Astrocyte (in vitro differentiated cells and primary cell): ENCODE measurements at regions not wholly inside any gene's neighbourhood (a gene's known extent, or its start where the extent isn't known, plus 50 kb on each side); places are given as distances from the start of the nearest gene placed in this dataset.

Source experiments
- DNase-seq: peaks from one replicate; pipeline ENCODE4 v3.0.0-alpha.2; 2010; ENCODE audit warnings: low read depth
- FAIRE-seq: peaks from 2 replicates; lab custom pipeline; 2011; peaks lifted over from hg19 to GRCh38; lab: Jason Lieb, UNC
- H2AFZ ChIP-seq: 2 replicates; pipeline ENCODE4 v1.6.0; 2012; ENCODE audit warnings: low read depth, low read length, inconsistent platforms
- H3K27ac ChIP-seq: 2 replicates; pipeline ENCODE4 v1.5.1; 2011; ENCODE audit warnings: low read depth, low read length, inconsistent platforms
- H3K27me3 ChIP-seq: 2 replicates; pipeline ENCODE4 v1.6.0; 2011; ENCODE audit warnings: low read length, inconsistent platforms; ENCODE audit not compliant: insufficient read depth
- H3K36me3 ChIP-seq: 2 replicates; pipeline ENCODE4 v1.5.1; 2011; ENCODE audit warnings: low read length, inconsistent platforms; ENCODE audit not compliant: insufficient read depth
- H3K4me1 ChIP-seq: 2 replicates; pipeline ENCODE4 v1.5.1; 2011; ENCODE audit warnings: low read length, inconsistent platforms; ENCODE audit not compliant: insufficient read depth
- H3K4me2 ChIP-seq: 2 replicates; pipeline ENCODE4 v1.6.0; 2012; ENCODE audit warnings: low read length, inconsistent platforms
- H3K4me3 ChIP-seq: 2 replicates; pipeline ENCODE4 v1.5.1; 2011; ENCODE audit warnings: low read depth, mild to moderate bottlenecking, low read length, inconsistent platforms; ENCODE audit not compliant: insufficient read depth
- H3K79me2 ChIP-seq: 2 replicates; pipeline ENCODE4 v1.6.0; 2012; ENCODE audit warnings: mild to moderate bottlenecking, low read length, inconsistent platforms; ENCODE audit not compliant: insufficient read depth
- H3K9ac ChIP-seq: 2 replicates; pipeline ENCODE4 v1.6.0; 2012; ENCODE audit warnings: mild to moderate bottlenecking, low read length, inconsistent platforms
- H3K9me3 ChIP-seq: 2 replicates; pipeline ENCODE4 v1.5.1; 2012; ENCODE audit warnings: low read depth, mild to moderate bottlenecking, low read length, inconsistent platforms; ENCODE audit not compliant: insufficient read depth
- H4K20me1 ChIP-seq: 2 replicates; pipeline ENCODE4 v1.6.0; 2012; ENCODE audit warnings: low read length, inconsistent platforms; ENCODE audit not compliant: insufficient read depth
- H3K27ac Mint-ChIP-seq: one replicate; pipeline ENCODE4 v1.8.0; 2021; ENCODE audit warnings: mild to moderate bottlenecking, mixed read lengths; ENCODE audit not compliant: unreplicated experiment
- H3K27me3 Mint-ChIP-seq: one replicate; pipeline ENCODE4 v1.8.0; 2021; ENCODE audit warnings: low read depth, mixed read lengths; ENCODE audit not compliant: unreplicated experiment
- H3K36me3 Mint-ChIP-seq: one replicate; pipeline ENCODE4 v1.8.0; 2021; ENCODE audit warnings: low read depth, mixed read lengths; ENCODE audit not compliant: unreplicated experiment
- H3K4me1 Mint-ChIP-seq: one replicate; pipeline ENCODE4 v1.8.0; 2021; ENCODE audit warnings: low read depth, mixed read lengths; ENCODE audit not compliant: unreplicated experiment
- H3K4me3 Mint-ChIP-seq: one replicate; pipeline ENCODE4 v1.8.0; 2021; ENCODE audit warnings: mild to moderate bottlenecking, moderate library complexity, mixed read lengths; ENCODE audit not compliant: unreplicated experiment
- H3K9me3 Mint-ChIP-seq: one replicate; pipeline ENCODE4 v1.8.0; 2021; ENCODE audit warnings: mild to moderate bottlenecking, mixed read lengths; ENCODE audit not compliant: unreplicated experiment
- CTCF ChIP-seq: IDR thresholded peaks from 2 replicates; pipeline ENCODE4 v1.5.1; 2011; ENCODE audit warnings: low read depth, mild to moderate bottlenecking, inconsistent platforms, low read length, moderate library complexity; ENCODE audit not compliant: insufficient read depth
- EZH2 ChIP-seq: IDR thresholded peaks from 2 replicates; pipeline ENCODE4 v1.6.1; 2012; ENCODE audit warnings: mild to moderate bottlenecking, low read length, inconsistent platforms; ENCODE audit not compliant: insufficient read depth

DNA sequence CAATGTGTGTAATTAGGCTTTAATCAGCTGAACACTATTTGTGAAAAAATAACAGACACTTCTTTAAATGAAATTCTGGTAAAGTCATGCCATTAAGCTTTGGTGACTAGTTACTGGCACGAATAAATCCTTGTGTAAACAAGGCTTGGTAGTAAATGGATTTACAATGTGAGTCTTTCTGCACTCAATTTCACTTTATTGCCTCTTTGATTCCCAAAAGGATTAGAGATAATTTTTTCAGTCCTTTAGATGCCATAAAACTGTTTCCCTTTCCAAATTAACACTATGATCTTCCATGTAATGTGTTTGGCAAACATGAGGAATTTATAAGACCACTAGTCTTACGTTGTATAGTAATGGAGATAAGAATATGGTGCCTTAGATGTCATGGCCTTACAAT is 339.5 kb upstream of the DNAJC19 start:
- no peaks in the 10 kb centered on the region for H4K20me1 ChIP-seq
- H3K4me3 ChIP-seq: no peak overlapping the region
- no peaks in the 10 kb centered on the region for H3K27me3 ChIP-seq
- H2AFZ ChIP-seq: no peak overlapping the region
- Mint-ChIP-seq H3K27ac (no peak overlapping the region), H3K27me3 (no peaks in the 10 kb centered on the region), H3K36me3 (no peaks in the 10 kb centered on the region), H3K9me3 (no peaks in the 10 kb centered on the region), H3K4me1 (no peaks in the 10 kb centered on the region), H3K4me3 (no peak overlapping the region)
- no peak overlapping the region for H3K9ac ChIP-seq
- H3K36me3 ChIP-seq: no peaks in the 10 kb centered on the region
- FAIRE-seq (no peak), DNase-seq (no peak)
- H3K4me1 ChIP-seq: no peaks in the 10 kb centered on the region
- H3K27ac ChIP-seq: no peak overlapping the region
- H3K9me3 ChIP-seq: no peaks in the 10 kb centered on the region
- H3K79me2 ChIP-seq: no peaks in the 10 kb centered on the region
- TF ChIP-seq EZH2: no peak
- H3K4me2 ChIP-seq: no peak overlapping the region

DNA sequence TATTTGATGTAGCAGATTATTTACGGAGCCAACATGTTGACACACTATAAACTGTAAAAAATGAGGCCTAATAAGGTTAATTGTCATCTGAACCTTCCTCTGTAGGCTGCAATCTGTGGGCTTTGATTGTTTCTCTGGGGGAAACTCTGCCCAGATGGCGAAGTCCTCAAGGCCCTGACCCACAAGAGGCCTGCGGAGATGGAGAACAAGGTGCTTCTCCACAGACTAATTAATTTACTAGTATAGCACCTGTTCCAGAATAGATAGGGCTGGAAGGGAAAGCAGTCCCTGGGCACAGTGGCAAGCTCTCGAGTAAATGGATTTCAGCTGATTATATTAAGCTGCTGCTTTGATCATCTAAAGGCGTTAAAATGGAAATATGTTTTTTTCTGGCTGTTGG is 338.8 kb upstream of the DNAJC19 start:
- H3K4me2 ChIP-seq: no peak overlapping the region
- Mint-ChIP-seq H3K27ac (no peak overlapping the region), H3K36me3 (no peaks in the 10 kb centered on the region)

GRCh38 chr3:181327349-181327748 is 337.8 kb upstream of the DNAJC19 start:
- Histone ChIP-seq H4K20me1 (no peaks in the 10 kb centered on the region), H3K9me3 (no peaks in the 10 kb centered on the region), H3K79me2 (no peaks in the 10 kb centered on the region), H3K27ac (no peak overlapping the region), H3K27me3 (no peaks in the 10 kb centered on the region), H3K36me3 (no peaks in the 10 kb centered on the region), H3K4me2 (no peak overlapping the region), H3K4me3 (no peak overlapping the region), H3K9ac (no peak overlapping the region), H3K4me1 (no peaks in the 10 kb centered on the region), H2AFZ (no peak overlapping the region)
- Mint-ChIP-seq H3K36me3 (no peaks in the 10 kb centered on the region), H3K4me3 (no peak overlapping the region), H3K9me3 (peaks cover 2% of the 10 kb centered on the region), H3K4me1 (no peaks in the 10 kb centered on the region), H3K27me3 (no peaks in the 10 kb centered on the region), H3K27ac (no peak overlapping the region)
- TF ChIP-seq CTCF (no peak), EZH2 (no peak)
- FAIRE-seq (no peak), DNase-seq (no peak)

More for the DNA sequence above, 338.8 kb upstream of the DNAJC19 start:
- no peaks in the 10 kb centered on the region for H3K36me3 ChIP-seq
- H3K27ac ChIP-seq: no peak overlapping the region
- no peaks in the 10 kb centered on the region for H3K4me1 ChIP-seq
- no peak for FAIRE-seq
- H4K20me1 ChIP-seq: no peaks in the 10 kb centered on the region
- no peak for DNase-seq
- H3K4me1 Mint-ChIP-seq: no peaks in the 10 kb centered on the region
- H3K4me3 Mint-ChIP-seq: no peak overlapping the region
- TF ChIP-seq EZH2 (no peak), CTCF (no peak)
- H3K4me3 ChIP-seq: no peak overlapping the region
- no peak overlapping the region for H3K9ac ChIP-seq
- no peak overlapping the region for H2AFZ ChIP-seq
- H3K79me2 ChIP-seq: no peaks in the 10 kb centered on the region
- no peaks in the 10 kb centered on the region for H3K27me3 ChIP-seq
- no peaks in the 10 kb centered on the region for H3K9me3 ChIP-seq
- no peaks in the 10 kb centered on the region for H3K9me3 Mint-ChIP-seq
- H3K27me3 Mint-ChIP-seq: no peaks in the 10 kb centered on the region
